Naive thymus-derived CD4-positive, alpha-beta T cell (primary cell): ENCODE measurements at regions not wholly inside any gene's neighbourhood (a gene's known extent, or its start where the extent isn't known, plus 50 kb on each side); places are given as distances from the start of the nearest gene placed in this dataset.
A peak's percentile ranks its signal among the peaks of the same experiment; 100 is the strongest.

Experiments
- ATAC-seq: fragments of 150-1000 bp; cut with Tn5 transposase; 2 replicates; pipeline ENCODE4 v1.10.0; 2021; ENCODE audit warnings: mild to moderate bottlenecking, moderate library complexity
- CTCF ChIA-PET: fragments of 350-600 bp; sonication (Branson Sonifier 250); formaldehyde crosslinking; loops from one replicate; lab custom pipeline; 2021; ENCODE audit warnings: antibody characterized with exemption; lab: Charles Lee
- POLR2A ChIA-PET: fragments of 350-600 bp; sonication (Branson Sonifier 250); formaldehyde crosslinking; loops from one replicate; lab custom pipeline; 2021; ENCODE audit warnings: antibody characterized with exemption, inconsistent platforms; lab: Charles Lee
- DNase-seq, 9 donors: peaks; one replicate each; pipeline versions ENCODE4 v3.0.0 to v3.0.0-alpha.2; 2020 to 2022; ENCODE audit warnings: mixed read lengths in 1 of 9
- H3K27ac ChIP-seq: one replicate; pipeline ENCODE4 v1.7.0; 2013; ENCODE audit warnings: mild to moderate bottlenecking, low read depth, low read length, moderate library complexity
- H3K27me3 ChIP-seq, 2 donors: one replicate each; pipeline ENCODE4 v1.7.0; 2013; ENCODE audit warnings: low read length in 2 of 2, mild to moderate bottlenecking in 2 of 2, moderate library complexity in 2 of 2; ENCODE audit not compliant: control insufficient read depth in 2 of 2, insufficient read depth in 2 of 2
- H3K36me3 ChIP-seq, 3 experiments: 1 replicate in 2 of 3; 2 replicates in 1 of 3; pipeline ENCODE4 v1.7.0; 2013; ENCODE audit warnings: low read length in 3 of 3, mild to moderate bottlenecking in 3 of 3, moderate library complexity in 1 of 3; ENCODE audit not compliant: insufficient read depth in 3 of 3, control insufficient read depth in 2 of 3
- H3K4me1 ChIP-seq, 2 donors: one replicate each; pipeline ENCODE4 v1.7.0; 2013; ENCODE audit warnings: low read length in 2 of 2, mild to moderate bottlenecking in 2 of 2, moderate library complexity in 1 of 2; ENCODE audit not compliant: control insufficient read depth in 2 of 2, insufficient read depth in 2 of 2
- H3K4me3 ChIP-seq: 2 replicates; pipeline ENCODE4 v1.7.0; 2013; ENCODE audit warnings: mild to moderate bottlenecking, low read length
- H3K9me3 ChIP-seq, 3 experiments: 1 replicate in 2 of 3; 2 replicates in 1 of 3; pipeline ENCODE4 v1.7.0; 2013; ENCODE audit warnings: low read length in 3 of 3; ENCODE audit not compliant: control insufficient read depth in 2 of 3
- H3K27ac Mint-ChIP-seq, 9 donors: one replicate each; pipeline ENCODE4 v1.8.0; 2020 to 2022; ENCODE audit warnings: mixed read lengths in 9 of 9, mild to moderate bottlenecking in 8 of 9, moderate library complexity in 5 of 9, inconsistent platforms in 2 of 9
- H3K27me3 Mint-ChIP-seq, 5 donors: one replicate each; pipeline ENCODE4 v1.8.0; 2021 to 2022; ENCODE audit warnings: mixed read lengths in 5 of 5, mild to moderate bottlenecking in 1 of 5
- H3K36me3 Mint-ChIP-seq, 5 donors: one replicate each; pipeline ENCODE4 v1.8.0; 2020 to 2022; ENCODE audit warnings: mixed read lengths in 5 of 5, mild to moderate bottlenecking in 3 of 5, inconsistent platforms in 1 of 5
- H3K4me1 Mint-ChIP-seq, 7 donors: one replicate each; pipeline ENCODE4 v1.8.0; 2020 to 2022; ENCODE audit warnings: mixed read lengths in 7 of 7, mild to moderate bottlenecking in 3 of 7, inconsistent platforms in 1 of 7
- H3K4me3 Mint-ChIP-seq, 10 donors: one replicate each; pipeline ENCODE4 v1.8.0; 2020 to 2022; ENCODE audit warnings: mild to moderate bottlenecking in 10 of 10, mixed read lengths in 10 of 10, moderate library complexity in 6 of 10, inconsistent platforms in 2 of 10
- H3K9me3 Mint-ChIP-seq, 11 donors: one replicate each; pipeline ENCODE4 v1.8.0; 2020 to 2022; ENCODE audit warnings: mixed read lengths in 11 of 11, mild to moderate bottlenecking in 4 of 11, inconsistent platforms in 1 of 11, moderate library complexity in 1 of 11
- intact Hi-C, 2 donors: fragments of 100-400 bp; cut with micrococcal nuclease; formaldehyde crosslinking; loops; one replicate each; pipeline ENCODE4 v1.15.1; 2023

DNA sequence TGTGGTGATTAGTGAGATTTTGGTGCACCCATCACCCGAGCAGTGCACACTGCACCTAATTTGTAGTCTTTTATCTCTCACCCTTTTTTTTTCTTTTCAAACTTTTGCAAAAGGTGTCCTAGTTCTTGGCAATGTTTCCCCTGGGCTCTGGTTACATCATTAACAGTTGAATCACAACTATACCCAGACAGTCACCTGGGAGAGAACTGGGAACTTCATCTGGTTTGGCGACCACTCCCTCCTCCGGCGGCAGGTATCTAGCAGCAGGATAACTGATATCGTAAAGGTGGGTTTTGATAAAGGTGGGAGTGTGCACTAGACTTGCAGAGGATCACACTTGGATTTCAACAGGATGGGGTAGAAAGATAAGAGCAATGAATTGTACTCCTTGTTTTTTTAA lies 140.5 kb downstream of the CHIC2 start:
- H3K4me3 ChIP-seq, result no peak overlapping the region
- Mint-ChIP-seq H3K27me3 (peaks cover 0 to 19% (median 2%) of the 10 kb centered on the region in 5 donors), H3K9me3 (no peaks in the 10 kb centered on the region), H3K4me1 (no peaks in the 10 kb centered on the region), H3K27ac (no peak overlapping the region), H3K4me3 (no peak overlapping the region), H3K36me3 (no peaks in the 10 kb centered on the region)
- H3K27ac ChIP-seq, result no peak overlapping the region
- H3K27me3 ChIP-seq, result no peaks in the 10 kb centered on the region
- no peaks in the 10 kb centered on the region for H3K36me3 ChIP-seq
- DNase-seq, result no peak
- no peaks in the 10 kb centered on the region for H3K4me1 ChIP-seq
- H3K9me3 ChIP-seq, result no peaks in the 10 kb centered on the region
- ChIA-PET CTCF (no interaction called here), POLR2A (interaction anchor here (0.7 kb wide), 1 partner anchor 188 kb away, joined by 3 read pairs; no protein-coding TSS in a partner anchor)
- ATAC-seq, result no peak
- intact Hi-C loops, result no loop called here

DNA sequence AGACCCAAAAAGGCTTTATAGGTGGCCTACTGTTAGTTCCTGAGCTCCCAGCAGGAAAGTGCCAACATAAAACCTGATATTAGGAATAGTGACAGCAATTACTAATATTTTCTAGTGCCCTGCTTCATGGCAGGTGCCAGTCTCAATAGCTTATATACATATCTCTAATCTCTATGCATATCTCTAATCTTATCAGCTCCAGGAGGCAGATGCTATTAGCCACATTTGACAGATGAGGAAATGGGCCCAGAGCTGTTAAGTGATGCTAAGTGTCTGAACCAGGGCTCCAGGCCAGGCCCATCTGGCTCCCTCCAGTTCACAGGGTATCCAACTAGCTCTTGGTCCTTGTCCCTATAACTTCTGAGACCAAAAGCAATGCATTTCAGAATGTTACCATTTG lies 142.5 kb downstream of the CHIC2 start:
- DNase-seq (no peak), ATAC-seq (no peak)
- H3K27ac ChIP-seq, result no peak overlapping the region
- intact Hi-C loops, result no loop called here
- no peaks in the 10 kb centered on the region for H3K27me3 ChIP-seq
- H3K27me3 Mint-ChIP-seq, result peaks cover 0 to 20% (median 5%) of the 10 kb centered on the region in 5 donors
- no peak overlapping the region for H3K4me3 Mint-ChIP-seq
- H3K9me3 ChIP-seq, result no peaks in the 10 kb centered on the region
- no peak overlapping the region for H3K4me3 ChIP-seq
- H3K36me3 ChIP-seq, result no peaks in the 10 kb centered on the region
- no peaks in the 10 kb centered on the region for H3K4me1 Mint-ChIP-seq
- no peak overlapping the region for H3K27ac Mint-ChIP-seq
- ChIA-PET POLR2A (no interaction called here), CTCF (interaction anchor here (0.8 to 1.1 kb wide), 2 partner anchors 8 to 22 kb away, joined by 3 read pairs; no protein-coding TSS in a partner anchor)
- H3K9me3 Mint-ChIP-seq, result no peaks in the 10 kb centered on the region
- no peaks in the 10 kb centered on the region for H3K36me3 Mint-ChIP-seq
- H3K4me1 ChIP-seq, result no peaks in the 10 kb centered on the region

DNA sequence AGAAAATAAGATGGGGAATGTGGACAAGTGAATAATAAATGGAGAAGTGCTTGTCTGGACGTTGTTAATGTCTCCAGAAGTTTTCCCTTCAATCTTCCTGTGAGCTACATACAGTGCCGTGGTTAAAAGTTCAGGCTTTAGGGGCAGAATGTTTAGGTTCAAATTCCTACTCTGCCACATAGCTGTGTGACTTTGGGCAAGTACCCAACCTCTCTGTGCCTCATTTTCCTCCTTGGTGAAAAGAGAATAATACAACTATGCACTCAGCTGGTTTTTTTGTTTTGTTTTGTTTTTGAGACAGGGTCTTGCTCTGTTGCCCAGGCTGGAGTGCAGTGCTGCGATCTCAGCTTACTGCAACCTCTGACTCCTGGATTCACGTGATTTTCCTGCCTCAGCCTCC lies 143.5 kb downstream of the CHIC2 start:
- DNase-seq (no peak), ATAC-seq (no peak)
- no peak overlapping the region for H3K27ac Mint-ChIP-seq
- no peaks in the 10 kb centered on the region for H3K27me3 ChIP-seq
- CTCF ChIA-PET, result interaction anchor here (1.3 to 1.7 kb wide), 2 partner anchors 11 to 298 kb away, joined by 4 to 5 read pairs; no protein-coding TSS in a partner anchor
- H3K36me3 Mint-ChIP-seq, result no peaks in the 10 kb centered on the region
- H3K9me3 Mint-ChIP-seq, result no peaks in the 10 kb centered on the region
- H3K4me3 Mint-ChIP-seq, result no peak overlapping the region
- H3K27me3 Mint-ChIP-seq, result peaks cover 4 to 20% (median 5%) of the 10 kb centered on the region in 5 donors
- H3K4me3 ChIP-seq, result no peak overlapping the region
- H3K4me1 ChIP-seq, result no peaks in the 10 kb centered on the region
- intact Hi-C loops, result no loop called here
- no peaks in the 10 kb centered on the region for H3K9me3 ChIP-seq
- H3K27ac ChIP-seq, result no peak overlapping the region
- no peaks in the 10 kb centered on the region for H3K4me1 Mint-ChIP-seq
- POLR2A ChIA-PET, result no interaction called here
- no peaks in the 10 kb centered on the region for H3K36me3 ChIP-seq

DNA sequence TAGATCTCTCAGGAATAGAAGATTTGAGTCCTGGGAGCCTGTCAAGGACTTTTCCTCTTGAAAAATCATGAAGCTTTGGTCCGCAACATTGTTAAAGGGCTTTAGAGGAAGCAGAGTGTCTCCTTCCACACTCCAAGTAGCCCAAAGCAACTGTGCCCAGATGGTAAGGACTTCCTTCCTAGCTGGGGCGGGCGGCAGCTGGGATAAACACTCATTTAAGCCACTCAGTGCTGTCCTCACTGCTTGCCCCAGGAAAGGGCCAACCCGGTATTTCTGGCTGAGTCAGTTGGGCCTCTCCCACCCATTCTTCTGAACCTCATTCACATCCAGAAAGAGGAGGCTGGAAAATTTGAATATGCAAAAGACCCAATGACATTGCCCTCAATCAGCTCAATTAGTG lies 144.3 kb downstream of the CHIC2 start:
- Histone ChIP-seq H3K36me3 (no peaks in the 10 kb centered on the region), H3K9me3 (no peaks in the 10 kb centered on the region), H3K27me3 (no peaks in the 10 kb centered on the region), H3K27ac (no peak overlapping the region), H3K4me3 (no peak overlapping the region), H3K4me1 (no peaks in the 10 kb centered on the region)
- DNase-seq (no peak), ATAC-seq (peak; percentile 44)
- ChIA-PET POLR2A (no interaction called here), CTCF (interaction anchor here (1.3 to 1.7 kb wide), 3 partner anchors 10 to 298 kb away, joined by 3 to 5 read pairs (median 4); no protein-coding TSS in a partner anchor)
- intact Hi-C loops, result no loop called here
- H3K27ac Mint-ChIP-seq, result no peak overlapping the region
- no peaks in the 10 kb centered on the region for H3K36me3 Mint-ChIP-seq
- no peaks in the 10 kb centered on the region for H3K9me3 Mint-ChIP-seq
- H3K4me1 Mint-ChIP-seq, result no peaks in the 10 kb centered on the region
- H3K27me3 Mint-ChIP-seq, result peaks cover 4 to 20% (median 5%) of the 10 kb centered on the region in 5 donors
- no peak overlapping the region for H3K4me3 Mint-ChIP-seq

DNA sequence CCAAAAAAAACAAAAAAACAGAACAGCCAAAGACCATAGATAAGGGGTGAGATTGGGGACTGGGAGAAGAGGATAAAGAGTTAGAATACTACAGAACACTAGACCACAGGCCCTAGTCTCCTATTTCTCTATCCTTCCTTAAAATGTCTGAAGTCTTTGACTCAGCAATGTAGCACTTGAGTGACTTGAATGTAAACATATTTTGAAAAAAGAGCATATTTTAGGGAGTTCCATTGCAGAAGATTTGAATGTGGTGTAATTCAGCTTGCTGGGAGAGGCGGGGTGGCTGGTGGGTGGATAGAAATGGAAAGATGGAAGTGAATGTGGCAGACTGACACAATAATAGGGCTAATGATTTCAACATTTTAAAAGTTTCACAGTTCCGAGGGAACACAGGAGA lies 144.9 kb downstream of the CHIC2 start:
- CTCF ChIA-PET, result interaction anchor here (1.3 to 1.7 kb wide), 2 partner anchors 10 to 299 kb away, joined by 3 to 4 read pairs; no protein-coding TSS in a partner anchor
- H3K4me1 Mint-ChIP-seq, result no peaks in the 10 kb centered on the region
- ATAC-seq (peak; percentile 49), DNase-seq (no peak)
- peaks cover 4 to 17% (median 5%) of the 10 kb centered on the region in 5 donors for H3K27me3 Mint-ChIP-seq
- no peak overlapping the region for H3K27ac Mint-ChIP-seq
- intact Hi-C loops, result no loop called here
- H3K9me3 ChIP-seq, result no peaks in the 10 kb centered on the region
- H3K4me1 ChIP-seq, result no peaks in the 10 kb centered on the region
- H3K4me3 ChIP-seq, result no peak overlapping the region
- H3K36me3 ChIP-seq, result no peaks in the 10 kb centered on the region
- H3K27me3 ChIP-seq, result no peaks in the 10 kb centered on the region
- H3K4me3 Mint-ChIP-seq, result no peak overlapping the region
- H3K9me3 Mint-ChIP-seq, result no peaks in the 10 kb centered on the region
- H3K27ac ChIP-seq, result no peak overlapping the region
- no peaks in the 10 kb centered on the region for H3K36me3 Mint-ChIP-seq
- POLR2A ChIA-PET, result no interaction called here

DNA sequence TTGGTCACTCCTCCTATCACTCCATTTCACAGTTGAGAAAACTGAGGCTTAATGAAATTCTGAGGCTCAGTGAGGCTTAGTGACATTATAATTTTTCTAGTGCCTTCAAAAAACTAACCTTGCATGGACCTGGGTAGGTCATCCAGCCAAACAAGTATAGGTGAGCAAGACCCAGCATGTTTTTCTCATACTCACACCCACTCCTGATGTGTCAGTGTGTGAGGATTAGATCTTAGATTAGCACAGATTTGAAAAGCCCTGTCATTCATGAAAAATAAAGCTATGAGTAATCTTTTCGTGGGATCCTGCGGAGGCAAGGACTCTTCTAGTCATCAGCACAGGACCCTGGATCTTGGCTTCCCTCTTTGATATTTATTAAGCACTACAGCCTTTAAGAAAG lies 146.7 kb downstream of the CHIC2 start:
- intact Hi-C loops, result no loop called here
- Mint-ChIP-seq H3K27ac (no peak overlapping the region), H3K9me3 (no peaks in the 10 kb centered on the region), H3K27me3 (peaks cover 4 to 12% (median 5%) of the 10 kb centered on the region in 5 donors), H3K4me1 (no peaks in the 10 kb centered on the region), H3K36me3 (no peaks in the 10 kb centered on the region), H3K4me3 (no peak overlapping the region)
- POLR2A ChIA-PET, result no interaction called here
- CTCF ChIA-PET, result no interaction called here
- ATAC-seq (peak; percentile 9), DNase-seq (no peak)
- H3K4me1 ChIP-seq, result no peaks in the 10 kb centered on the region
- no peak overlapping the region for H3K4me3 ChIP-seq
- no peak overlapping the region for H3K27ac ChIP-seq
- H3K27me3 ChIP-seq, result no peaks in the 10 kb centered on the region
- H3K36me3 ChIP-seq, result no peaks in the 10 kb centered on the region
- H3K9me3 ChIP-seq, result no peaks in the 10 kb centered on the region

DNA sequence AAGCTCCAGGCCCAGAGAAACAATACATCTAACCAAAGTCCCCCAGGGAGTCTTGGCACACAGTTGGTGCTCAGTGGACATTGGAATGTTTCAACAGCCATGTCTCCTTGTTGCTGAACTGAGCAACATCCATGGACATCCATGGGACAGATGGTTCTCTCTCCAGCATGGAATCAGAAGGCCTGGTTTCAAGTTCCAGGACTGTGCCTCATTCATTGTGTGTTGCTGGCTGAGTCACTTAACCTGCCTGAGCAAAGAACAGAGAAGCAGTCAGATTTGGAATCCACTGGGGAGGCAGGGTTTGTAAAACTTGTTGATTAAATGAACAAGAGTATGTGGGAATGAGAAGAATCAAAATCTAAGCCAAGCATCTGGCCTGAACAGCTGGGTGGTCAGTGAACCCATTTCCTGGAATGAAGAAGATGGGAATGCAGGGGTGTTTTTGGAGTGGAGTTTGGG lies 147.9 kb downstream of the CHIC2 start:
- no peaks in the 10 kb centered on the region for H3K4me1 ChIP-seq
- intact Hi-C loops, result no loop called here
- no peaks in the 10 kb centered on the region for H3K36me3 Mint-ChIP-seq
- H3K27ac ChIP-seq, result no peak overlapping the region
- H3K27ac Mint-ChIP-seq, result no peak overlapping the region
- H3K4me3 Mint-ChIP-seq, result no peak overlapping the region
- no peaks in the 10 kb centered on the region for H3K27me3 ChIP-seq
- ChIA-PET POLR2A (no interaction called here), CTCF (interaction anchor here (1.0 to 1.1 kb wide), 2 partner anchors 13 to 15 kb away, joined by 3 to 4 read pairs; no protein-coding TSS in a partner anchor)
- H3K9me3 Mint-ChIP-seq, result no peaks in the 10 kb centered on the region
- H3K27me3 Mint-ChIP-seq, result peaks cover 4 to 15% (median 5%) of the 10 kb centered on the region in 5 donors
- no peak for DNase-seq
- no peaks in the 10 kb centered on the region for H3K9me3 ChIP-seq
- H3K36me3 ChIP-seq, result no peaks in the 10 kb centered on the region
- no peaks in the 10 kb centered on the region for H3K4me1 Mint-ChIP-seq
- no peak for ATAC-seq
- no peak overlapping the region for H3K4me3 ChIP-seq
